GM13976 (cell line): ENCODE measurements at regions not wholly inside any gene's neighbourhood (a gene's known extent, or its start where the extent isn't known, plus 50 kb on each side); places are given as distances from the start of the nearest gene placed in this dataset.

Source experiments
- DNase-seq: peaks from one replicate; pipeline ENCODE4 v3.0.0; 2012; ENCODE audit warnings: low spot score
- CTCF ChIP-seq: IDR thresholded peaks from 2 replicates; pipeline ENCODE4 v1.5.1; 2012; ENCODE audit warnings: borderline replicate concordance, mild to moderate bottlenecking; ENCODE audit not compliant: insufficient read depth; ENCODE audit errors: extremely low read depth, missing control alignments, control extremely low read depth
- in situ Hi-C: fragments of 300-500 bp; cut with MboI; formaldehyde crosslinking; loops from one replicate; pipeline ENCODE4 v1.12.0; 2022; ENCODE audit warnings: low sequenced_read_pairs, mixed read lengths, inconsistent platforms; ENCODE audit not compliant: unreplicated experiment

DNA sequence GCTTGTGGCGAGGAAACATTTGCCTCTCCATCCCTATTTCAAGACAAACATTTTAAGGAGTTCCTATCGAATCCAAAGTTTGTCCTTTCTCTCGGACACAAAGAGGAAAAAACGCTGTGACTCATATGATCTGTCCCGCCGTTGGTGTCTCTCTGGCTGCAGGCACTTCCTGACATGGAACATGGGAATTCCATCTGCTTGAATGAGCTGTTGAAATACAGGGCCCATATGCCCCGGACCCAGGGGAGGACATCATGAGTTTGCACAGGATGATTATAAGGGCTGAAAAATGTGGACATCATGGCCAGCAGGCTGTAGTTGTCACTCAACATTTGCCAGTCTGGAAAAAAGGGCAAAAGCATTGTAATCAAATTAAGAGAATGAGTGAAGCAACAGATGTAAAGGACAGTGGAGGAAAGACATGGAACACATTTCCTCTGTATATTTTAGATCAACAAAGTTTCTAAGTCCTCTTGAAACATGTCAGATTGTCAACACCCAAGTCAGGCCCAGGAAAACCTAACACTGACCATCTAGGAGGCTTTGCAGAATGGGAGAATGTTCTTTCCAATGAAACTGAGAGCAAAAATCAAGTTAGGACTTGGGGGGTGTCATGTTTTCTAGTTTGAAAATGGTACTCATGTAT lies 103.2 kb upstream of the SMIM21 start:
- no peak for TF ChIP-seq CTCF
- in situ Hi-C loops: no loop called here
- DNase-seq: no peak

GRCh38 chr18:75530118-75530517 lies 102.6 kb upstream of the SMIM21 start:
- in situ Hi-C loops: no loop called here
- DNase-seq: no peak
- TF ChIP-seq CTCF: no peak

DNA sequence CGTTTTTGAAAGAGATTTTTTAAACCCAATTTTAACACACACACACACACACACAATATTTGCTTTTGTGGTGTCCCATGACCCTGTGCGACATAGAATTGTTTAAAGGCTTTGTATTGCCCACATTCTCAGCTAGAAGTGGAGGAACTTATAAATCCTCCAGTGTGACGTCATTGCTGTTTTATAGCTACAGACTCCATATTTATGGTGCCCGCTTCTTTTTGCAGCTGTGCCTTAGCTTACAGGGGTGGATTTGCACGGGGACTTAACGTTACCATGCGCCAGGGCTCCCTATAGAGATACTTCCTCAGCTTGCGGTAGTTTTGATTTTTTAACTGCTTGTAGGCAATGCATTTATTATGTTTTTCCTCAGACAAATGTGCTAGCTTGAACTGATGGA lies 101.9 kb upstream of the SMIM21 start:
- no peak for TF ChIP-seq CTCF
- no peak for DNase-seq
- in situ Hi-C loops: no loop called here

DNA sequence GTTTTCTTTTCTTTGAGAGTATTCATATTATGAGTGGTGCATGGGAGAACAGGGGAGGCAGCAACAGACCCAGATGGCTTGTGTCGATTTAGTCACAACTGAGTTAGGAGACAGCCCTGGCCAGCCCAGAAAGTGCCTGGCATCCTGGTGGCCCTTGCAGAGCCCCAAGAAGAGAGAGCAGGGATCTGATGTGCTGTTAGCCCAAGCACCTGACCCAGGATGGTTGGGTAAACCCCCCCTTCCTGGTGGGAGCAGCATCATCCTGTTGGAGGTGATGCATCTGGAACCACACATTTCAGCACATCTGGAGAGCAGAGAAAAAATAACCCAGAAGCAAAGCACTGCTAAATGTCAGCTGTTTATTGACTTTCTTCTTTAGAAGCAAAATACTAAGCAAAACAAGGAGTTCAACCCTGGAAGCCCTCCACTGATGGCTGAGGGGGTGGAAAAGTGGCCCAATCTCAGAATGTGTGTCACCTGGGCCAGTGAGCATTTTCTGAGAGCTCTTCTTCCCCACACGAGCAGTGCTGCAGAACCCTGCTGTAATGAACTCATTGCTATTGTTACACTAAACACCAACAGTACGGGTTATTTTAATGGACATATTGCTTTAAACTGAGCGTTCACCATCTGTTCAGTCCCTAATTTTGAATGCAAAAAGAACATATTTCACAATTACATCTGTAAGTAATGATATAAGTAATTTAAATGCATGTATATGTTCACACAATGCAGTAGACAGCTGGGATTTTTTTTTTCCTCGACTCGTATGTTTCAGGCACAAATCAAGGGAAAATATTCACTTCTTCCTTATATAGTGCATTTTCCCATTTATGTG lies 100.6 kb upstream of the SMIM21 start:
- DNase-seq: no peak
- in situ Hi-C loops: no loop called here
- TF ChIP-seq CTCF: no peak

- in situ Hi-C loops: no loop called here
- no peak for TF ChIP-seq CTCF
- no peak for DNase-seq
Measured at GRCh38 chr18:75526038-75526437, 98.5 kb upstream of the SMIM21 start.

GRCh38 chr18:75525331-75525730 lies 97.8 kb upstream of the SMIM21 start:
- in situ Hi-C loops: no loop called here
- no peak for TF ChIP-seq CTCF
- DNase-seq: no peak
